B cell (primary cell): ENCODE measurements at regions not wholly inside any gene's neighbourhood (a gene's known extent, or its start where the extent isn't known, plus 50 kb on each side); places are given as distances from the start of the nearest gene placed in this dataset.

Source experiments
- ATAC-seq: fragments of 200-7000 bp; cut with Tn5 transposase; one replicate; pipeline ENCODE4 v1.10.0; 2021; ENCODE audit warnings: low read depth, mild to moderate bottlenecking, moderate number of reproducible peaks, moderate library complexity
- CTCF ChIA-PET: fragments of 350-600 bp; sonication (Branson Sonifier 250); formaldehyde crosslinking; loops from one replicate; lab custom pipeline; 2021; ENCODE audit warnings: antibody characterized with exemption, inconsistent platforms; lab: Charles Lee
- POLR2A ChIA-PET: fragments of 350-600 bp; sonication (Branson Sonifier 250); formaldehyde crosslinking; loops from one replicate; lab custom pipeline; 2021; ENCODE audit warnings: antibody characterized with exemption; lab: Charles Lee
- DNase-seq: peaks from one replicate; pipeline ENCODE4 v3.0.0; 2013
- H2AFZ ChIP-seq: 2 replicates; pipeline ENCODE4 v1.6.1; 2012; ENCODE audit warnings: mild to moderate bottlenecking, low read depth, low read length; ENCODE audit not compliant: insufficient read depth, poor library complexity, severe bottlenecking
- H3K27ac ChIP-seq, 2 donors: 1 replicate in 1 of 2; 2 replicates in 1 of 2; pipeline ENCODE4 v1.5.1; 2012 to 2013; ENCODE audit warnings: low read length in 2 of 2, mild to moderate bottlenecking in 2 of 2, moderate library complexity in 1 of 2
- H3K27me3 ChIP-seq, 4 experiments: fragments of 200-600 bp in 1 of 4; sonication (generic) in 1 of 4; replicated peaks in 1 of 4; 1 replicate in 2 of 4; 2 replicates in 2 of 4; pipeline versions ENCODE4 v1.6.1 to v1.7.0; 2013 to 2016; ENCODE audit warnings: low read length in 3 of 4, mild to moderate bottlenecking in 2 of 4, mixed read lengths in 1 of 4, moderate library complexity in 1 of 4; ENCODE audit not compliant: insufficient read depth in 4 of 4, control insufficient read depth in 3 of 4; ENCODE audit errors: control extremely low read depth in 1 of 4
- H3K36me3 ChIP-seq, 2 experiments: replicated peaks in 1 of 2; 1 replicate in 1 of 2; 2 replicates in 1 of 2; pipeline versions ENCODE4 v1.6.1 to v1.7.1; 2013; ENCODE audit warnings: low read length in 1 of 2; ENCODE audit not compliant: insufficient read depth in 2 of 2, control insufficient read depth in 1 of 2; ENCODE audit errors: control extremely low read depth in 1 of 2, extremely low read depth in 1 of 2
- H3K4me1 ChIP-seq, 2 donors: fragments of 200-600 bp in 1 of 2; sonication (generic) in 1 of 2; 1 replicate in 1 of 2; 2 replicates in 1 of 2; pipeline versions ENCODE4 v1.5.1 to v1.6.1; 2013 to 2017; ENCODE audit warnings: low read length in 2 of 2; ENCODE audit not compliant: control insufficient read depth in 2 of 2, insufficient read depth in 2 of 2
- H3K4me2 ChIP-seq: replicated peaks from 2 replicates; pipeline ENCODE3; 2012; ENCODE audit warnings: mild to moderate bottlenecking, low read depth, low read length; ENCODE audit not compliant: poor library complexity, severe bottlenecking
- H3K4me3 ChIP-seq, 5 experiments: fragments of 200-600 bp in 1 of 5; sonication (generic) in 1 of 5; 1 replicate in 3 of 5; 2 replicates in 2 of 5; pipeline versions ENCODE4 v1.5.1 to v1.7.0; 2011 to 2016; ENCODE audit warnings: low read length in 4 of 5, mild to moderate bottlenecking in 4 of 5, low read depth in 2 of 5, control low read depth in 1 of 5, moderate library complexity in 1 of 5; ENCODE audit not compliant: insufficient read depth in 1 of 5; ENCODE audit errors: control extremely low read depth in 1 of 5, extremely low read depth in 1 of 5
- H3K79me2 ChIP-seq: fragments of 200-600 bp; sonication (generic); one replicate; pipeline ENCODE4 v1.6.0; 2016; ENCODE audit warnings: low read length; ENCODE audit not compliant: control insufficient read depth, insufficient read depth
- H3K9ac ChIP-seq: fragments of 200-600 bp; sonication (generic); 2 replicates; pipeline ENCODE4 v1.6.1; 2017; ENCODE audit warnings: mild to moderate bottlenecking, low read length, moderate library complexity
- H3K9me3 ChIP-seq, 3 donors: one replicate each; pipeline versions ENCODE4 v1.6.1 to v1.7.1; 2013; ENCODE audit warnings: low read length in 2 of 3; ENCODE audit not compliant: control insufficient read depth in 2 of 3, insufficient read depth in 1 of 3; ENCODE audit errors: control extremely low read depth in 1 of 3
- H4K20me1 ChIP-seq: 2 replicates; pipeline ENCODE4 v1.6.0; 2012; ENCODE audit warnings: mild to moderate bottlenecking, low read length; ENCODE audit not compliant: insufficient read depth, control insufficient read depth, poor library complexity, severe bottlenecking
- H3K27ac Mint-ChIP-seq: one replicate; pipeline ENCODE4 v1.8.0; 2021; ENCODE audit warnings: mixed read lengths
- H3K27me3 Mint-ChIP-seq: one replicate; pipeline ENCODE4 v1.8.0; 2021; ENCODE audit warnings: mixed read lengths
- H3K4me1 Mint-ChIP-seq: one replicate; pipeline ENCODE4 v1.8.0; 2021; ENCODE audit warnings: mixed read lengths
- H3K4me3 Mint-ChIP-seq: one replicate; pipeline ENCODE4 v1.8.0; 2021; ENCODE audit warnings: mixed read lengths
- H3K9me3 Mint-ChIP-seq: one replicate; pipeline ENCODE4 v1.8.0; 2022; ENCODE audit warnings: mixed read lengths; ENCODE audit not compliant: insufficient read depth
- EZH2 ChIP-seq: IDR thresholded peaks from 2 replicates; pipeline ENCODE4 v1.6.1; 2012; ENCODE audit warnings: borderline replicate concordance, low read depth, mild to moderate bottlenecking, moderate library complexity, low read length; ENCODE audit not compliant: insufficient read depth, poor library complexity, severe bottlenecking
- WGBS: methylation state at CpG from one replicate; pipeline ENCODE4 v1.1.5; 2013; ENCODE audit warnings: missing lambda C conversion rate; ENCODE audit not compliant: insufficient coverage; 5-methylcytosine and 5-hydroxymethylcytosine counted together
- intact Hi-C: fragments of 100-400 bp; cut with micrococcal nuclease; formaldehyde crosslinking; loops from one replicate; pipeline ENCODE4 v1.10.0; 2022
- TF ChIP-seq, protein P1 (sequence below): fragments of 200-600 bp; IDR thresholded peaks from one replicate; pipeline ENCODE4 v1.8.0; 2022; ENCODE audit warnings: antibody characterized with exemption, mild to moderate bottlenecking

DNA sequence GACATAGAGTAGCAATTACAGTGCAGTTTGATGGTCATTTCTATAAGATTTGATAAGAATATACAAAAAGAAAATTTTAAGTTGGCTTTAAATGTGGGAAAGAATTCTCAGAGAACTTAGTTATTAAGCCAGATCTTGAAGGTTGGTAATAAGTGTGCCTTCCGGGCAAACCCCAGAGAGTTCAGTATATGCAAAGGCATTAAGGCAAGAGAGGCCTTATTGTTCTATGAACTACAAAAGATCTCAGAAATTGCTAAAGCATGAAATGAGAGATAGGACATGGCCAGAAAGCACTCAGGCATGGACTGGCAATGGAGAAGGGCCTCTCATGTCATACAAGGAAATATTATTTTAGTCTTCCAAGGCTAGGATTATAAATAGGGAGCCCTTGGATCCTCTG is 390.2 kb upstream of the C1orf87 start:
- H3K27ac ChIP-seq, result no peak overlapping the region
- H2AFZ ChIP-seq, result no peak overlapping the region
- ATAC-seq (no peak), DNase-seq (no peak)
- Mint-ChIP-seq H3K27me3 (no peaks in the 10 kb centered on the region), H3K4me1 (no peaks in the 10 kb centered on the region), H3K9me3 (peaks cover 3% of the 10 kb centered on the region), H3K27ac (no peak overlapping the region), H3K4me3 (no peak overlapping the region)
- no peak overlapping the region for H3K4me3 ChIP-seq
- H3K79me2 ChIP-seq, result no peaks in the 10 kb centered on the region
- intact Hi-C loops, result no loop called here
- H3K4me1 ChIP-seq, result no peaks in the 10 kb centered on the region
- no peak overlapping the region for H3K9ac ChIP-seq
- H3K27me3 ChIP-seq, result no peaks in the 10 kb centered on the region
- H3K36me3 ChIP-seq, result no peaks in the 10 kb centered on the region
- no peaks in the 10 kb centered on the region for H3K9me3 ChIP-seq
- no peak overlapping the region for H3K4me2 ChIP-seq
- H4K20me1 ChIP-seq, result no peaks in the 10 kb centered on the region
- WGBS, result 88% methylated on average over 1 of the region's 1 CpG
- TF ChIP-seq, protein P1, sequence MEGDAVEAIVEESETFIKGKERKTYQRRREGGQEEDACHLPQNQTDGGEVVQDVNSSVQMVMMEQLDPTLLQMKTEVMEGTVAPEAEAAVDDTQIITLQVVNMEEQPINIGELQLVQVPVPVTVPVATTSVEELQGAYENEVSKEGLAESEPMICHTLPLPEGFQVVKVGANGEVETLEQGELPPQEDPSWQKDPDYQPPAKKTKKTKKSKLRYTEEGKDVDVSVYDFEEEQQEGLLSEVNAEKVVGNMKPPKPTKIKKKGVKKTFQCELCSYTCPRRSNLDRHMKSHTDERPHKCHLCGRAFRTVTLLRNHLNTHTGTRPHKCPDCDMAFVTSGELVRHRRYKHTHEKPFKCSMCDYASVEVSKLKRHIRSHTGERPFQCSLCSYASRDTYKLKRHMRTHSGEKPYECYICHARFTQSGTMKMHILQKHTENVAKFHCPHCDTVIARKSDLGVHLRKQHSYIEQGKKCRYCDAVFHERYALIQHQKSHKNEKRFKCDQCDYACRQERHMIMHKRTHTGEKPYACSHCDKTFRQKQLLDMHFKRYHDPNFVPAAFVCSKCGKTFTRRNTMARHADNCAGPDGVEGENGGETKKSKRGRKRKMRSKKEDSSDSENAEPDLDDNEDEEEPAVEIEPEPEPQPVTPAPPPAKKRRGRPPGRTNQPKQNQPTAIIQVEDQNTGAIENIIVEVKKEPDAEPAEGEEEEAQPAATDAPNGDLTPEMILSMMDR, result no peak
- no peak for TF ChIP-seq EZH2
- CTCF ChIA-PET, result no interaction called here
- POLR2A ChIA-PET, result no interaction called here

- Histone ChIP-seq H3K27me3 (no peaks in the 10 kb centered on the region), H2AFZ (no peak overlapping the region), H3K4me3 (no peak overlapping the region), H3K36me3 (no peaks in the 10 kb centered on the region), H3K4me2 (no peak overlapping the region), H3K9ac (no peak overlapping the region), H3K79me2 (no peaks in the 10 kb centered on the region), H3K9me3 (no peaks in the 10 kb centered on the region), H3K4me1 (no peaks in the 10 kb centered on the region), H3K27ac (no peak overlapping the region), H4K20me1 (no peaks in the 10 kb centered on the region)
- POLR2A ChIA-PET, result no interaction called here
- H3K27me3 Mint-ChIP-seq, result no peaks in the 10 kb centered on the region
- ATAC-seq, result no peak
- WGBS, result 100% methylated on average over 1 of the region's 2 CpGs
- no peak overlapping the region for H3K4me3 Mint-ChIP-seq
- DNase-seq, result no peak
- no peak overlapping the region for H3K27ac Mint-ChIP-seq
- intact Hi-C loops, result no loop called here
- H3K4me1 Mint-ChIP-seq, result no peaks in the 10 kb centered on the region
- peaks cover 3% of the 10 kb centered on the region for H3K9me3 Mint-ChIP-seq
- CTCF ChIA-PET, result no interaction called here
- no peak for TF ChIP-seq EZH2
- TF ChIP-seq, protein P1, result no peak
Observed at GRCh38 chr1:60463146-60463545, 389.6 kb upstream of the C1orf87 start.
